Panc1 (cell line): ENCODE measurements at regions not wholly inside any gene's neighbourhood (a gene's known extent, or its start where the extent isn't known, plus 50 kb on each side); places are given as distances from the start of the nearest gene placed in this dataset.

Experiments
- ATAC-seq: fragments of 200-7000 bp; cut with Tn5 transposase; 2 replicates; pipeline ENCODE4 v1.9.1; 2020; ENCODE audit warnings: mild to moderate bottlenecking, moderate library complexity
- BruUV-seq: library from RNA; stranded (reverse); fragments of 400-500 nt; replicated peaks from 2 replicates; lab custom pipeline; 2021; lab: Mats Ljungman, UMichigan
- CTCF ChIA-PET: fragments of 300-600 bp; sonication (Branson Sonifier 250); formaldehyde crosslinking; loops from one replicate; lab custom pipeline; 2022; ENCODE audit warnings: antibody characterized with exemption; lab: Charles Lee
- POLR2A ChIA-PET: fragments of 300-600 bp; sonication (Branson Sonifier 250); formaldehyde crosslinking; loops from one replicate; lab custom pipeline; 2022; ENCODE audit warnings: antibody characterized with exemption; lab: Charles Lee
- DNase-seq: peaks from one replicate; pipeline ENCODE4 v3.0.0-alpha.2; 2010; ENCODE audit warnings: low read depth, low spot score
- H3K27ac ChIP-seq: 2 replicates; pipeline ENCODE4 v1.5.1; 2011; ENCODE audit warnings: mild to moderate bottlenecking, low read length, inconsistent platforms
- H3K27me3 ChIP-seq: fragments of 200-500 bp; sonication (Bioruptor generic); 2 replicates; pipeline ENCODE4 v1.6.0; 2014; ENCODE audit warnings: low read length, inconsistent platforms; ENCODE audit not compliant: control insufficient read depth, insufficient read depth
- H3K36me3 ChIP-seq: fragments of 200-500 bp; sonication (Bioruptor generic); 2 replicates; pipeline ENCODE4 v1.5.1; 2014; ENCODE audit warnings: inconsistent platforms, mild to moderate bottlenecking, low read length, moderate library complexity; ENCODE audit not compliant: control insufficient read depth, insufficient read depth
- H3K4me1 ChIP-seq: 2 replicates; pipeline ENCODE4 v1.5.1; 2011; ENCODE audit warnings: inconsistent platforms, mild to moderate bottlenecking, low read length, moderate library complexity; ENCODE audit not compliant: control insufficient read depth, insufficient read depth
- H3K4me3 ChIP-seq, 2 experiments: 2 replicates each; pipeline ENCODE4 v1.5.1; 2011 to 2012; ENCODE audit warnings: low read depth in 2 of 2, low read length in 2 of 2, mild to moderate bottlenecking in 2 of 2, inconsistent platforms in 1 of 2, moderate library complexity in 1 of 2
- H3K9me3 ChIP-seq: fragments of 200-500 bp; sonication (Bioruptor generic); 2 replicates; pipeline ENCODE4 v1.5.1; 2014; ENCODE audit warnings: low read depth, mild to moderate bottlenecking, inconsistent platforms, low read length, moderate library complexity; ENCODE audit not compliant: control insufficient read depth, insufficient read depth
- CTCF ChIP-seq: fragments of 450-650 bp; IDR thresholded peaks from 2 replicates; pipeline ENCODE4 v1.5.1; 2017; ENCODE audit warnings: mild to moderate bottlenecking
- POLR2AphosphoS5 ChIP-seq: IDR thresholded peaks from 2 replicates; pipeline ENCODE4 v1.6.1; 2012; ENCODE audit warnings: mild to moderate bottlenecking, low read depth, low read length, moderate library complexity
- REST ChIP-seq, 2 experiments: IDR thresholded peaks; 2 replicates each; pipeline ENCODE4 v1.6.1; 2011 to 2012; ENCODE audit warnings: low read depth in 2 of 2, control low read depth in 1 of 2, low read length in 1 of 2, mild to moderate bottlenecking in 1 of 2, moderate library complexity in 1 of 2; ENCODE audit not compliant: insufficient read depth in 1 of 2
- SIN3A ChIP-seq: IDR thresholded peaks from 2 replicates; pipeline ENCODE4 v1.6.1; 2012; ENCODE audit warnings: low read depth, mild to moderate bottlenecking, low read length, moderate library complexity, borderline replicate concordance; ENCODE audit not compliant: insufficient read depth
- TCF7L2 ChIP-seq: IDR thresholded peaks from 2 replicates; pipeline ENCODE4 v1.6.1; 2011; ENCODE audit warnings: mild to moderate bottlenecking, low read depth, low read length, inconsistent platforms
- in situ Hi-C: cut with HindIII; loops from 2 replicates; pipeline ENCODE4 v1.10.0; 2016; ENCODE audit warnings: low sequenced_read_pairs, low pct_unique_long_range_greater_than_20kb
- intact Hi-C: fragments of 100-400 bp; cut with micrococcal nuclease; formaldehyde crosslinking; loops from one replicate; pipeline ENCODE4 v1.10.0; 2022; ENCODE audit not compliant: unreplicated experiment

GRCh38 chr3:77868725-77869124, 828.8 kb downstream of the ROBO2 start:
- ATAC-seq (no peak), DNase-seq (no peak)
- no peak overlapping the region for H3K27ac ChIP-seq
- no peaks in the 10 kb centered on the region for H3K27me3 ChIP-seq
- no peak overlapping the region for H3K4me3 ChIP-seq
- BruUV-seq, result no TSS peak
- CTCF ChIA-PET, result no interaction called here
- H3K4me1 ChIP-seq, result no peaks in the 10 kb centered on the region
- in situ Hi-C loops (no loop called here), intact Hi-C loops (no loop called here)
- TF ChIP-seq SIN3A (no peak), TCF7L2 (no peak), REST (IDR thresholded peaks at IDR 0.05; ENCODE audit: insufficient read depth in 1 of 2, low read depth in 2 of 2, low read length in 1 of 2) (no peak), CTCF (no peak), POLR2AphosphoS5 (no peak)
- no peaks in the 10 kb centered on the region for H3K36me3 ChIP-seq
- no peaks in the 10 kb centered on the region for H3K9me3 ChIP-seq
- POLR2A ChIA-PET, result no interaction called here

GRCh38 chr3:77869423-77869822, 829.5 kb downstream of the ROBO2 start:
- DNase-seq (no peak), ATAC-seq (no peak)
- in situ Hi-C loops (no loop called here), intact Hi-C loops (no loop called here)
- no TSS peak for BruUV-seq
- TF ChIP-seq CTCF, result no peak
- TF ChIP-seq REST (IDR thresholded peaks at IDR 0.05; ENCODE audit: insufficient read depth in 1 of 2, low read depth in 2 of 2, low read length in 1 of 2), result no peak
- TF ChIP-seq SIN3A, result no peak
- no peak for TF ChIP-seq TCF7L2
- no peak for TF ChIP-seq POLR2AphosphoS5
- Histone ChIP-seq H3K36me3 (no peaks in the 10 kb centered on the region), H3K27me3 (no peaks in the 10 kb centered on the region), H3K9me3 (no peaks in the 10 kb centered on the region), H3K4me1 (no peaks in the 10 kb centered on the region), H3K4me3 (no peak overlapping the region), H3K27ac (no peak overlapping the region)
- POLR2A ChIA-PET, result no interaction called here
- CTCF ChIA-PET, result no interaction called here
